Neural progenitor cell (in vitro differentiated cells): ENCODE measurements at regions not wholly inside any gene's neighbourhood (a gene's known extent, or its start where the extent isn't known, plus 50 kb on each side); places are given as distances from the start of the nearest gene placed in this dataset.

Experiments used
- CTCF ChIP-seq: fragments of 200-600 bp; sonication (generic); IDR thresholded peaks from 2 replicates; pipeline ENCODE4 v1.5.1; 2017; ENCODE audit warnings: antibody characterized with exemption, mild to moderate bottlenecking
- EZH2 ChIP-seq: fragments of 200-600 bp; sonication (generic); IDR thresholded peaks from 2 replicates; pipeline ENCODE4 v1.6.1; 2017; ENCODE audit warnings: antibody characterized with exemption, mild to moderate bottlenecking, moderate library complexity
- EZH2phosphoT487 ChIP-seq: fragments of 200-600 bp; sonication (generic); IDR thresholded peaks from 2 replicates; pipeline ENCODE4 v1.6.1; 2017; ENCODE audit warnings: antibody characterized with exemption

GRCh38 chr6:2582268-2582667 lies 168.5 kb downstream of the MYLK4 start:
- TF ChIP-seq CTCF (no peak), EZH2phosphoT487 (no peak), EZH2 (no peak)
